GM19239 (cell line): ENCODE measurements at regions not wholly inside any gene's neighbourhood (a gene's known extent, or its start where the extent isn't known, plus 50 kb on each side); places are given as distances from the start of the nearest gene placed in this dataset.

ENCODE experiments used
- DNase-seq: peaks from one replicate; pipeline ENCODE4 v3.0.0; 2011; ENCODE audit warnings: low spot score; ENCODE audit not compliant: insufficient read length
- FAIRE-seq: peaks from 2 replicates; lab custom pipeline; 2011; peaks lifted over from hg19 to GRCh38; lab: Jason Lieb, UNC

GRCh38 chr4:123822353-123822752 lies 425.8 kb downstream of the SPRY1 start:
- DNase-seq, result no peak
- FAIRE-seq, result no peak

GRCh38 chr4:123823244-123823643 lies 426.6 kb downstream of the SPRY1 start:
- DNase-seq (no peak), FAIRE-seq (no peak)

GRCh38 chr4:123824524-123824923 lies 427.9 kb downstream of the SPRY1 start:
- DNase-seq (no peak), FAIRE-seq (no peak)

- FAIRE-seq (no peak), DNase-seq (no peak)
These were observed 429.1 kb downstream of the SPRY1 start for GRCh38 chr4:123825596-123826291.

GRCh38 chr4:123826896-123827295 lies 430.3 kb downstream of the SPRY1 start:
- FAIRE-seq, result no peak

GRCh38 chr4:123827511-123827910 lies 430.9 kb downstream of the SPRY1 start:
- no peak for FAIRE-seq
- no peak for DNase-seq

More at GRCh38 chr4:123826896-123827295, 430.3 kb downstream of the SPRY1 start:
- no peak for DNase-seq

- FAIRE-seq (no peak), DNase-seq (no peak)
These were observed 434.3 kb downstream of the SPRY1 start for GRCh38 chr4:123830930-123831329.

- no peak for FAIRE-seq
- DNase-seq, result no peak
These were observed 435.8 kb downstream of the SPRY1 start for GRCh38 chr4:123832173-123833026.

GRCh38 chr4:123833171-123833643 lies 436.6 kb downstream of the SPRY1 start:
- FAIRE-seq, result no peak
- no peak for DNase-seq

- DNase-seq (no peak), FAIRE-seq (no peak)
These were observed 439.4 kb downstream of the SPRY1 start for GRCh38 chr4:123835831-123836590.

- no peak for FAIRE-seq
- DNase-seq, result no peak
These were observed 440.4 kb downstream of the SPRY1 start for GRCh38 chr4:123836851-123837595.

GRCh38 chr4:123838474-123838873 lies 441.9 kb downstream of the SPRY1 start:
- no peak for DNase-seq
- no peak for FAIRE-seq

GRCh38 chr4:123840197-123840596 lies 443.6 kb downstream of the SPRY1 start:
- FAIRE-seq (no peak), DNase-seq (no peak)

- FAIRE-seq (no peak), DNase-seq (no peak)
These were observed 445.0 kb downstream of the SPRY1 start for GRCh38 chr4:123841447-123842121.

GRCh38 chr4:123843137-123843536 lies 446.5 kb downstream of the SPRY1 start:
- DNase-seq (no peak), FAIRE-seq (no peak)

GRCh38 chr4:123844374-123844773 lies 447.8 kb downstream of the SPRY1 start:
- FAIRE-seq (no peak), DNase-seq (no peak)

- FAIRE-seq (no peak), DNase-seq (no peak)
These were observed 449.5 kb downstream of the SPRY1 start for GRCh38 chr4:123846092-123846491.

GRCh38 chr4:123846561-123846960 lies 450.0 kb downstream of the SPRY1 start:
- DNase-seq (no peak), FAIRE-seq (no peak)

GRCh38 chr4:123848606-123849005 lies 452.0 kb downstream of the SPRY1 start:
- no peak for FAIRE-seq
- DNase-seq, result no peak
